GM18867 (cell line): ENCODE measurements at regions not wholly inside any gene's neighbourhood (a gene's known extent, or its start where the extent isn't known, plus 50 kb on each side); places are given as distances from the start of the nearest gene placed in this dataset.
"Not testable (repeated sequence)": the region's sequence is repeated elsewhere in the genome, so short reads cannot be mapped to it uniquely, and the experiment has no call there.

ENCODE experiments used
- ATAC-seq: cut with Tn5 transposase; IDR thresholded peaks from one replicate; pipeline ENCODE4 v1.9.1; 2021; ENCODE audit warnings: mild to moderate bottlenecking, moderate library complexity; ENCODE audit not compliant: unreplicated experiment

DNA sequence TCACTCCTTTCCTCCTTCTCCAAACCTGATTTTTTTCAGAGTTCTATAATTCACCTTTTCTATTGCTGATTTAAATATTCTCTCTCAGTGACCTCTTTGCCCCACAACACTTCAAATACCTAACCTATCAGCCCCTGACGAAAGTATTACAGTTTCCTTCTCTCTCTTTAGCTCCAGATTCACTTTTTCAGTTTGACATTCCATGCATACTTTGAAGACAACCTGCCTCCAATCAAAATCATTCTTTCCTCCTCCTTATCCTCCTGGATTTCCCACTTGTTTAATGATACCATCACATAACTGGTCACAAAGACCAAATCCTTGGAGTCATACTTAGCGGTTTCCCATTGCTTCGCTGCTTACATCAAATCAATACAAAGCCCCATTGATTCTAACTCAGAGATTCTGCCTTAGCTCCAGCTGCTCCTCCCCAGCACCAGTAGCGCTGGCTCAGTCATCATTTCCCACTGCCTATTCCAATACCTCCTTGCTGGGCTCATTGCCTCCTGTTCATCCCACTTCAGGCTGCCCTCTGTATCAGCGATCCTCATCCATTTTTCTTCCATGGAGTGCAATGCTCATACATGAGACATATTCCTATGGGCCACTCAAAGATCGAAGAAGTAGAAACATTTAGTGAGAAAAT, 240.1 kb downstream of the ZNF92 start:
- ATAC-seq: not testable (repeated sequence)

DNA sequence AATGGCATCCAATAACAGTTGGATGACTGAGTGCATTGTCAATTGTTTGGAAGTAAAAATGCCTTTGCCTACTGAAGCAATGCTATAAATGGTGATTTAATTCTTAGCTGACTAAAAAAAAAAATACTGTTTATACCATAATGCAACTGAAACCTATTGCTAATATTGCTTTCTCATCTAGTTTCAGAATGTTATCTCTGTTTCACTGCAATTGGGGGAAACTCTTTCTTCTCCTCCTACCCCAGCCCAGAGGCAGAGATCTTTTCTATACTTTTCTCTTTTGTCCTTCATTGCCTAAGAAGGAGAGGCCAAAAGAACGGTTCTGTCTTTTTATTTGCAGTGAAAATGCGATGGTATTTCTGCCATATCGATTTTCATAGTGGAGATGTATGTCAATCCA, 242.5 kb downstream of the ZNF92 start:
- peak; percentile 78 for ATAC-seq

DNA sequence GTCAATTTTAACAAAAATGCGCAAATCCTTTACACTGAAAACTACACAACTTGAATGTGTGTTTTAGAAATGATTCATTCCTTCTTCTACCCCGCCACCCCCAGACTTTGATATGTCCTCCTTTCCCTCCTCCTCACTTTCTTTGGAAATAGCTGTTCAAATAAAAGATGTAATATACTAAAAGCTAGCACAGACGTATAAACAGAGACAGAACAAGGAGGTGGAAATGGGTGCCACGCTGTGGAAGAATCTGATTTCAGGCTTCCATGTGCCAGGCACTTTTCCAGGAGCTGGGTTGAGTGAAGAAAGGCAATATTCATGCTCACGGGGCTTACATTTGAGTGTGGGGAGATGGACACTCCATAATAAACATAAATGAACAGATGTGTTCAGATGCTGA, 246.6 kb downstream of the ZNF92 start:
- not testable (repeated sequence) for ATAC-seq

DNA sequence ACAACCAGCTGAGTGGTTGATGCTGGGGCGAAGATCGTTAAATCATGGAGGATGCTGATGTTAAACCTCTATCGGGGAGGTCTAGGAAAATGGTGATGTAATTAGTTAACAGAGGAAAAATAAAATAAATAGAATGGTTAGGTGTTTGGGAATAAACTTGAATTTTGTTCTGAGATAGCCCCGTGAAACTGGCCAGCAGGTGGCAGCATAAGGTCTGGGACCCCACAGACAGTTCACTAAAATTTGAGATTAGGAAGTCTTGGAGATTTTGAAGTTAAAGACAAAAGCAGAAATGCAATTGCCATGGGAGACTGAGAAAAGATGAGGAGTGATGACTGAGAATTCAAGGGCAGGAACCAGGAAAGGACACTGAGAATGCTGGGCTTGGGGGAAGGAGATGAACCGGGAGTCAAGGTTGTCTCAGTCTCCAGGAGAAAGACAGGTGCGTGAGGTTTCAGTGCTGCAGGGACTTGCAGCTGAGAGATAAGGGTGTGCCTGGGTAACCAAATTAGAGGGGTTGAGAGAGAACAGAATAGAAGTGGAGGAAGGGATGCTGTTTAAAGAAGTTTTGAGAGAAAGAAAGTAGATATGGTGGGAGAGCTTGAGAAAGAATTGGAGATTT, 248.0 kb downstream of the ZNF92 start:
- ATAC-seq: peak; percentile 55

DNA sequence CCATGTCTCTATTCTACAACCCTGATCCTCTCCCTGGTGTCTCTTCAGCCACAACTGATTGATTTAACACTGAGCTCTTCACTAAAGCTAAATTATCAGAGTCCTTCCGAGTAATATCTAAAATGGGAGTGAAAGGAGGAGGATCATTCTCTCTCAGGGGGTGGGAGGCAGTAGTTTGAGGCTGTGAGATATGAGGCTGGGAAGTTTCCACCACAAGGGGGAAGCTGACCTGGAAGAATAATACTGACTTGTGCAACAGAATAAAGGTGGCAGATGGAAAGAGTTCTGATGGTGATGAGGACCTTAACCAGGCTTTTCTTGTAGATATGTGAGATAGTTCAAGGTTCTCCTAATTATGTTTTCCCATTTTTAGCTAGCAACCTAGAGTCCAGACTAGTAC, 241.6 kb upstream of the VKORC1L1 start:
- ATAC-seq: not testable (repeated sequence)

DNA sequence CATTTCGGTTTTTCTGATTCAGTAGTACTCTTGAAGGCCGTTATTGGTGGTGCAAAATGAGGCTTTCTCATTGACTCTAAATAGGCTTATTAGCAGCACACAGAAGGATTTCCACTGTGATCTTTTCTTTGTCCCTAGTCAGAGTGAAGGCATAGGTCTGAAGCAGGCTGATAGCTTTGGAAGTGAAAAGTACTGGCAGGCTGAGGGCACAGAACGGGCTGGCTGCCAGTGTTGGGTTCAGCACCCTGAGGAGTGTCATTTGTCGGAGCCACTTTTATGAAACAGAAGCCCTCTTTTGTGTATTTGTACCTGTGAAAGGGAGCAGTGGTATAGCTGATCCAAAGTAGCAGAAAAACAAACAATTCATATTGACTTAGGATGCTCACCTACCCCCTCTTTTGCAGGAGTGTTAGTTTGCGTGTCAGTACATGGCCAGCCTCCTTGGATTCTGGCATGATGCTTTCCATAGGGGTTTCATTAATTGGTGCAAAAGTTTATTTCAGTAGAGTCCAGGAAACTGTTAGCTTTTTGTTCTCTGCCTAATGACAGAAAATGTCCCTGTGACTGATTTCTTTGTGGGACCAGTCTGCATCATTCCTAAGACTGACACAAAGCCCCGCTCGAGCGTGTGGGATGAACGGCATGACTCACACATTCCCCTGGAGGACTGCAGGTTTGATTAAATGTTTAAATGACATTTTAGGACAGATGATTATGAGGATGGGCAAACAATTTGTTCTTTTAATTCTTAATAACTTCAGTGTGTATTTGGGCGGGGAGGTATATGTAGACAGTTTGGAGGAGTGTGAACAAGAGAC, 239.1 kb upstream of the VKORC1L1 start:
- not testable (repeated sequence) for ATAC-seq

DNA sequence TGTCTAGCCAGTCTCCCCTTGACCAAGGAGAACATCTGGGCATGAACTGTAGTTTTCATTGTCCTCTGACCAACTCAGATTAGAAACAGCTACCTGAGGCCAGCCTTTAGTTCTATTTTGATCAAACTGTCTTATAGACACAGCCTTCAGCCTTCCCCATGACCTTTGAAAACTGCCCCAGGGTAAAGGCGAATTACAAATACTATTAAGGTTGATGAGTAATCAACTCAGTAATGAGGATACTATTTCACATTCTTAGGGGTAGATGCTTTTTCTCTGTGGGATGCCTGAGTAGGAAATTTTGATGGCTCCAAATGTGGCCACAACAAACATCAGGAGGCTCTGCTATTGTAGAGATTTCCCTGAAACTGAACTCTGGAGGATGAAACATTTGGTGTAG, 234.0 kb upstream of the VKORC1L1 start:
- ATAC-seq: not testable (repeated sequence)

DNA sequence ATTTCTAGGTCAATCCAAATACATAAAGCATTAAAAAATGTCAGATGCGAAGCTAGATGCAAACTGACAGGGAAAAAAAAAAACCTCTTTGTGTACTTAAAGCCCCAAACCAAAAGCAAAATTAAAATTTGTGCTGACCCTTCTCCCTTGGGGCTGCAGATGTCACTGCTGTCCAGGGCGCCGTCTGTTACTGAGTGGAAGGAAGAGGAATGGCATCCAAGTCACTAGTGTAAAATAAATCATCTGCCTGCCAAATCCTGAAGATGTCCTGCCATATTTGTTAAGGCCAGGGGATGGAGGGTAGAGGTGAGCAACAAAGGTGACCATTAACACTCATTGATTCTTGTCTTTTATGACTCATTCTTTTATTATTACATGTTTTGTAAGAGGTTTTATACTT, 233.2 kb upstream of the VKORC1L1 start:
- peak; percentile 43 for ATAC-seq

DNA sequence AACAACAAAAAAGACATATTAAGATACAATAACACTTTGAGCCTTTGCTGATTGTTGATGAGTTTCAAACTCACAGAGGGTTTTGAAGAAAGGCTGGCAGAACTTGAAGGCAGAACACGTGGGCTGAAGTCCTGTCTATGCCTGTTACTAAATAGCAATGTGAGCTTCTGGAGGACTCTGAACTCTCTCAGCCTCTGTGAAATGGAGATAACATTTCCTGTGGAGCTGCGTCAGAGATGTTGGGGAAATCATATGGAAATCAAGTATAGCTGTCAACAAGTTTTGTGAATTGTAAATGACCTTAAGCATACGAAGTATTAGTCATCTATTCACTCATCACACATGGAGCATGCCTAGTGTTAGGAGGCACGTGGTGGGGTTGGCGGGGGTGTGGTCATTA, 229.4 kb upstream of the VKORC1L1 start:
- ATAC-seq: not testable (repeated sequence)

DNA sequence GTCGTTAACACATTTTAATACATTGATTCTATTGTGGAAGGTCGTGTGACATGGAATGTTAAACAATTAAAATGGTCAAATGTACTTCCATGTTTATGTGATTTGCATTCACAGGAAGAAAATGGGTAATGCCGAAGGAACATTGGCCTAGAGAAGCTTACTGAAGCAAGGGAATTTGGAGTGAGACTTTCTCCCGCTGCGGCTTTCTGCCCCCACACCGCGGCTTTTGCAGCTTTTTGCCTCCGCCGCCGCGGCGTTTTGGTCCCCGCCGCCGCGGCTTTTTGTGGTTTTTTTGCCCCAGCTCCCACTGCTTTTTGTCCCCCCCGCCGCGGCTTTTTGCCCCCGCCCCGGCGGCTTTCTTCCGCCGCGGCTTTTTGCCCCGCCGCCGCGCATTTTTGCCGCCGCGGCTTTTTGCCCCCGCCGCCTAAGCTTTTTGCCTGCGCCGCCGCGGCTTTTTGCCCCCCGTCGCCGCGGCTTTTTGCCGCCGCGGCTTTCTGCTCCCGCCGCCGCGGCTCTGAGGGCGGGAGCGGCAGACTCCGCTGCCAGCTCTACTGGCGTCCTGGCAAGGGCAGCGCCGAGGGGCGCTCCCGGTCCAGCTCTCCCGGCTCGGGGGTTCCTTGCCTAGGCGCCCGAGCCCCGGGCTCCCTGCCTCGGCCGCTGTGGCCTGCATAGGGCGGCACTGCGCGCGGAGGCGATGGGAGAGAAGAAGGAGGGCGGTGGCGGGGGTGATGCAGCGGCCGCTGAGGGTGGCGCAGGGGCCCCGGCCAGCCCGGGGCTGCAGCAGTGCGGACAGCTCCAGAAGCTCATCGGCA, 225.5 kb upstream of the VKORC1L1 start:
- not testable (repeated sequence) for ATAC-seq

DNA sequence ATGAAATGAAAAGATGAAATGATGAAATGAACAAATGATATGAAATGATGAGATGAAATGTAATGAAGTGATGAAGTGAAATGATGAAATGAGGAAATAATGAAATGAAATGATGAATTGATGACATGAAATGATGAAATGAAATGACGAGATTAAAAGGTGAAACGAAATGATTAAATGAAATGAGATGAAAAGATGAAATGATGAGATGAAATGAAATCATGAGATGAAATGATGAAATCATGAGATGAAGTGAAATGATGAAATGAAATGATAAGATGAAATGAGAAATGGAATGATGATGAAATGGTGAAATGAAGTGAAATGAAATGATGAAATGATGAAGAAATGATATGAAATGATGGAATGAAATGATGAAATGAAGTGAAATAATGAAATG, 221.7 kb upstream of the VKORC1L1 start:
- ATAC-seq: not testable (repeated sequence)

DNA sequence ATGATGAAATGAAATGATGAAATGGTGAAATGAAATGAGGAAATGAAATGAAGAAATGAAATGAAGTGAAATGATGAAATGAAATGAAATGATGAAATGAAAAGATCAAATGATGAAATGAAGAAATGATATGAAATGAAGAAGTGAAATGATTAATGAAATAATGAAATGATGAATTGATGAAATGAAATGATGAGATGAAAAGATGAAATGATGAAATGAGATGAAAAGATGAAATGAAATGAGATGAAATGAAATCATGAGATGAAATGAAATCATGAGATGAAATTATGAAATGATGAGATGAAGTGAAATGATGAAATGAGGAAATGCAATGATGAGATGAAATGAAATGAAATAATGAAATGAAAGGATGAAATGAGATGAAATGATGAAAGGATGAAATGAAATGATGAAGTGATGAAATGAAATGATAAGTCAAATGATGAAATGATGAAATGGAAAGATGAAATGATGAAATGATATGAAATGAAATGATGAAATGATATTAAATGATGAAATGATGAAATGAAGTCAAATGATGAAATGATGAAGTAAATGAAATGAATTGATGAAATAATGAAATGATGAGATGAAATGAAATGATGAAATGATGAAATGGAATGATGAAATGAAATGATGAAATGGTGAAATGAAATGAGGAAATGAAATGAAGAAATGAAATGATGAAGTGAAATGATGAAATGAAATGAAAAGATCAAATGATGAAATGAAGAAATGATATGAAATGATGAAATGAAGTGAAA, 220.9 kb upstream of the VKORC1L1 start:
- ATAC-seq: not testable (repeated sequence)

DNA sequence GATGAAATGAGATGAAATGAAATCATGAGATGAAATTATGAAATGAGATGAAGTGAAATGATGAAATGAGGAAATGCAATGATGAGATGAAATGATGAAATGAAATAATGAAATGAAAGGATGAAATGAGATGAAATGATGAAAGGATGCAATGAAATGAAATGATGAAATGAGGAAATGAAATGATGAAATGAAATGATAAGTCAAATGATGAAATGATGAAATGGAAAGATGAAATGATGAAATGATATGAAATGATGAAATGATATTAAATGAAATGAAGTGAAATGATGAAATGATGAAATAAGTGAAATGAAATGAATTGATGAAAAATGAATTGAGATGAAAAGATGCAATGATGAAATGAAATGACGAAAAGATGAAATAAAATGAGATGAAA, 220.2 kb upstream of the VKORC1L1 start:
- ATAC-seq: not testable (repeated sequence)

DNA sequence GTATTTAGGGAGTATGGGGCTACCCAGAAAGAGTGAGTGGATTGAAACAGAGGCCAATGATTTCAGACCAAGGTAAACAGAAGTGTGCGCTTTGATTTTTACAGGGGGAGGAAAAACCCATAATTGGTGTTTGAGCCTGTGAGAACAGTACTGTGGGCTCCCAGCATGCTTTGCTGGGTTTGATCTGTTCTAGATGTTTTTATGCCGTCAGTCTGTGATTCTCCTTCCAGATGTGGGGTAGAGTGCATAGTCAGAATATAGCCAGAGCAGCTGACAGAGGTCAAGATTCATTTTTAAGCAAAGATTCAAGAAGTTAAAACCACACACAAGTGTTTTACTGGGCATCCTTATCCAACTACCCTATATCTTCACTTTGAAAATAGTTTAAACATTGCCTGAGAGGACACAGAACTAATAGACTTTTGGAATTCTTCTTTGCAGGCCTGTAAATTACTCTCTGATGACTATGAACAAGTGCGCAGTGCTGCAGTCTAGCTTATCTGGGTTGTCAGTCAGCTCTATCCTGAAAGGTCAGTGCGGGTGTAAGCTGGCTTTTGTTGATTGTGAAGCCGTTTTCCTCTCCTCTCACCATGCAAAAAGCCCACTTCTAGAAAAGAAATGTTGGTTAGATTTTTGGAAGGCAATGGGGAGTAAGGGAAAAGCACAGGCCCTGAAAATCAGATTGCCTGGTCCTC, 216.2 kb upstream of the VKORC1L1 start:
- ATAC-seq: not testable (repeated sequence)

DNA sequence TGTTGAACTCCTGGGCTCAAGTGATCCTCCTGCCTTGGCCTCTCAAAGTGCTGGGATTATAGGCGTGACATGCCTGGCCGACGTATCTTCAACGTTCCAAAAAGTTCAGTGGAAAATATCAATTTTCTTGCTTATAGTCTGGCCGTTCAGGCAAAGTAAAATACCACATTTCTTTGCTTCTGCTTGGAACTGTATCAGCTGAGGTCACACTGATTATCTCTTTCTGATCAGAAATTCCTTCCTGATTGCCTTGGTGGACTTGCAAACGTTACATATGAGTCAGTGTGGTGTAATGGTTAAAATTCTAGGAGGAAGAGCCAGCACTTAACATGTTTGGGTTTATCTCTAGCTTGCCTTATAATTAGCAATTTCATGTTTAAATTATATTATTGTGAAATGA, 189.5 kb upstream of the VKORC1L1 start:
- not testable (repeated sequence) for ATAC-seq

DNA sequence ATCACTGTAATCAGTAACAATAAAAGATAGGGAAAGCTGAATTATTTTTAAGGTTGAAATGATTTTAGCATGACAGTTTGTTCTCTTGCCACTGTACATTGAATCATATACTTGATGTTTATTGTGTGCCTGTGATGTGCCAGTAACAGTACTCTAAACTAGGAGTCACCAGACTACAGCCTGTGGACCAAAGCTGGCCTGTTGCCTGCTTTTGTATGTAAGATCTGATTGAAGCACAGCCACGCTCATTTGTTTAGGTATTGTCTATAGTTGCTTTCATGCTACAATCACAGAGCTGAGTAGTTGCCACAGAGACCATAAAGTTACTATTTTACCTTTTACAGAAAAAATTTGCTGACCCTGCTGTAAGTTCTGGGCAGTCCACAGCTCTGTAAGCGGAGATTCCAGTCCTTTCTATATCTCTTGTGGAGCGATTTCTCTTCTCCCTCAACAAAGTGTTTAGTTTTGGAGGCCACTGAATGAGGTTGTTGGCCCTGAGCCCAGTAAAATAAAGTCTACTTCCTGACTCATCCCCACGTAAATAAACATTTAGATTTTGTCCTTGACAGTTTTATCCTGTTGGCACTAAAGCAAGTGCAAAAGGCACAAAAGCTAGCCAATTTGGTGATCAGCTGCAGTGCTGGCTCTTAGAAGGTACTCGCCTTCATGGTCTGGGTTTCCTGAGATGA, 173.7 kb upstream of the VKORC1L1 start:
- ATAC-seq: not testable (repeated sequence)

DNA sequence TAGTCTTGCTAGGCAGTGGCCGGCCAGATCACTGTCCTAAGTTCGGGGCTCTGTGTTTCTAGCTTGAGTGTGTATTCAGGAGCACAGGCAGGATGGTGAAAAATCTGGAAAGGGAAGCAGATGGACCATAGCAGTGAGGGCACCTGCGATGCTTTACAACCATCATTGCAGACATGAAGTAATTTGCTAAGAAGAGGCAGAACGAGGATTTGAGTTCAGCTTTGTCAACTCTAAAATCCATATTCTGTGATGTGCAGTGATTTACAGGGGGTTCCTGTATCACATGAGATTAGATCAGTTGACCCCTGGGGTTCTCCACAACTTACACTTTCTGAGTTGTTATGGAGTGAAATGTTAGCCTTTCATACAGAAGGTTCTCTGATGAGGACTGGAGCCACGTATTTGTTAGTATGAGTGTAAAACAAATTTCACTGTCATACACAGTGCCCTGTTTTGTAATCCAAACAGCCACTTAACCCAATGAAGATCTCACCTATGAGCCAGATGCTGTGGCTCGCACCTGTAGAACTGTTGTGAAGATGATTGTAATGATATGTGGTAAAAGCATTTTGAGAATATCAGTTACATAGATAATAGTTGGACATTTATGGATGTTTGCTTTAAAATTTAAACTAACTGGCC, 173.0 kb upstream of the VKORC1L1 start:
- not testable (repeated sequence) for ATAC-seq

DNA sequence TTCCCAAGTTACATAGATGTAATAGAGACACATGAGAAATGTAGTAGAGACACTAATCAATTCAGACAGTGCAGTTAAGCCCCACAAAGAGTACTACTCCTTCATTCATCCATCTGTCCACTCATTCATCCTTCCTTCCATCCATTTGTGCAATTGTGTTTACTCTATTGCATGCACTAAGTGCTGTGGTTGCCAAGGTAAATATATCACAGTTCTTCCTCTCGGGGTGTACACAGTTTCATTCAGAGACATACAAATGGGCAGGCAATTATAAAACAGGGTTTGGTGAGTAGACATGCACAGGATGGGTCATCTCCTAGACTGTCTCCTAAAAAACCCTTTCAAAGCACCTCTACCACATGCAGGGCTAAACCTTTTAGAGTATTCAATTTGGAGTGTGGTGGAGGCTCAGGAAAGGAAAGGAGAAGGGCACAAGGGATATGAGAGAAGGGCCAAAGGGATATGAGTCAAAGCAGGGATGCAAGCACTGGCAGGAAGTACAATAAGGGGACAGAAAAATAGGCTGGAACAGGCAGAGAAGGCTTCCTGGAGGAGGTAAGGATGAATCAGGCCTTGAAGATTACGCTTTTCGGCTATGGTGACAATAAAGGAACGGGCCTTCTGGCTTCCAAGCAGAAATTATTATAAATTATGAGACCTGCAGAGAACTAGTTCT, 153.6 kb upstream of the VKORC1L1 start:
- not testable (repeated sequence) for ATAC-seq
